Peyer's patch (tissue), 4 donors: ENCODE measurements at regions not wholly inside any gene's neighbourhood (a gene's known extent, or its start where the extent isn't known, plus 50 kb on each side); places are given as distances from the start of the nearest gene placed in this dataset.

ENCODE experiments used
- DNase-seq, 3 donors: peaks; one replicate each; pipeline ENCODE4 v3.0.0-alpha.2; 2017 to 2019
- H3K27ac ChIP-seq, 4 donors: fragments of 200-600 bp; sonication (generic); one replicate each; pipeline ENCODE4 v1.5.1; 2016 to 2019
- H3K27me3 ChIP-seq, 2 donors: fragments of 200-600 bp; sonication (generic); one replicate each; pipeline ENCODE4 v1.5.1; 2019
- H3K36me3 ChIP-seq, 3 donors: fragments of 200-600 bp; sonication (generic); one replicate each; pipeline ENCODE4 v1.5.1; 2016 to 2019
- H3K4me1 ChIP-seq, 4 donors: fragments of 200-600 bp; sonication (generic); one replicate each; pipeline ENCODE4 v1.5.1; 2016 to 2019
- H3K4me3 ChIP-seq, 4 donors: fragments of 200-600 bp; sonication (generic); 1 replicate in 3 of 4; 2 replicates in 1 of 4; pipeline ENCODE4 v1.5.1; 2016 to 2019; ENCODE audit warnings: mild to moderate bottlenecking in 1 of 4
- H3K9me3 ChIP-seq, 4 donors: fragments of 200-600 bp; sonication (generic); one replicate each; pipeline ENCODE4 v1.5.1; 2016 to 2019; ENCODE audit warnings: mild to moderate bottlenecking in 1 of 4
- POLR2A ChIP-seq, 2 donors: fragments of 450-650 bp; IDR thresholded peaks; one replicate each; pipeline ENCODE4 v1.5.1; 2017; ENCODE audit warnings: antibody characterized with exemption in 2 of 2, mild to moderate bottlenecking in 2 of 2, moderate library complexity in 2 of 2
- TF ChIP-seq, protein P1 (sequence below), 6 experiments: fragments of 450-650 bp in 4 of 6; fragments of 200-600 bp in 2 of 6; sonication (generic) in 1 of 6; IDR thresholded peaks; one replicate each; pipeline ENCODE4 v1.5.1; 2017 to 2019; ENCODE audit warnings: antibody characterized with exemption in 6 of 6, mild to moderate bottlenecking in 3 of 6, moderate library complexity in 1 of 6

DNA sequence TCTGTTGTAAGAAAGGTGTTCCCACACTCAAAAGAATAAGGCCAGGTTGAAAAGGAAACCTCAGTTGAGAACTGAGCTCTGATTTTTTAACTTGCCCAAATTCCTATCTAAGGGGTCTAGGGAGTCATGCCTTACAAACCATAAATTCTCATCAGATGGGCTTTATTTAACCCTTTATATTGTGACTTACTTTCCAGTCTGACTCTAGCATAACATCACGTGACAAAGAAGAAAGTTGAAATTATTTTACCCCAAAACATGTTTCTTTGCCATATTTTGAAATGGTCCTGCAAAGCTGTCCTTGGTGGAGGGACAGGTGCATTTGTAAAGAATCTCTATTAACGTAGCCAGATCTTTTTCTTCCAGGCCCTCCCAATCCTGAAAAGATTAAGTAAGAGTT, 411.7 kb downstream of the GALC start:
- Histone ChIP-seq H3K9me3 (no peaks in the 10 kb centered on the region), H3K4me3 (no peak overlapping the region), H3K36me3 (no peaks in the 10 kb centered on the region), H3K27ac (no peak overlapping the region), H3K4me1 (no peaks in the 10 kb centered on the region), H3K27me3 (no peaks in the 10 kb centered on the region)
- DNase-seq, result no peak
- TF ChIP-seq POLR2A (IDR thresholded peaks at IDR 0.05), result no peak
- TF ChIP-seq, protein P1, sequence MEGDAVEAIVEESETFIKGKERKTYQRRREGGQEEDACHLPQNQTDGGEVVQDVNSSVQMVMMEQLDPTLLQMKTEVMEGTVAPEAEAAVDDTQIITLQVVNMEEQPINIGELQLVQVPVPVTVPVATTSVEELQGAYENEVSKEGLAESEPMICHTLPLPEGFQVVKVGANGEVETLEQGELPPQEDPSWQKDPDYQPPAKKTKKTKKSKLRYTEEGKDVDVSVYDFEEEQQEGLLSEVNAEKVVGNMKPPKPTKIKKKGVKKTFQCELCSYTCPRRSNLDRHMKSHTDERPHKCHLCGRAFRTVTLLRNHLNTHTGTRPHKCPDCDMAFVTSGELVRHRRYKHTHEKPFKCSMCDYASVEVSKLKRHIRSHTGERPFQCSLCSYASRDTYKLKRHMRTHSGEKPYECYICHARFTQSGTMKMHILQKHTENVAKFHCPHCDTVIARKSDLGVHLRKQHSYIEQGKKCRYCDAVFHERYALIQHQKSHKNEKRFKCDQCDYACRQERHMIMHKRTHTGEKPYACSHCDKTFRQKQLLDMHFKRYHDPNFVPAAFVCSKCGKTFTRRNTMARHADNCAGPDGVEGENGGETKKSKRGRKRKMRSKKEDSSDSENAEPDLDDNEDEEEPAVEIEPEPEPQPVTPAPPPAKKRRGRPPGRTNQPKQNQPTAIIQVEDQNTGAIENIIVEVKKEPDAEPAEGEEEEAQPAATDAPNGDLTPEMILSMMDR (IDR thresholded peaks at IDR 0.05), result no peak

DNA sequence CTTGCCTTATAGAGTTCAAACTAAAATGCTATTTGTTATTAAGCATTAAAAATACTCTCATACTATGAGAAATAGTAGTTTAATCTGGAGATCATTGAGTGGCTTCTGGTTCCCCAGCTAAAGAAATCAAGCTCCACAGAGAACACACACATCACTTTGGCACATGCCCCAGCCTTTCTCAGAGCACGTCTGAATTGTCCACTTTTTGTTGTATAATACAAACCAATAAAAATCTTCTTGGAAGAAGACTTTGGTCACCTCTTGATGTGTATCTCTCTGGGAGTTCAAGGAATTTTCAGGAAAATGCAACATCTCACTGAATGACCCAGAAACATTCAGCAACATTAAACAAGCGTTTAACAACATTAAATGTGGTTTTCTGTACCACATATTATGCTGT, 413.9 kb downstream of the GALC start:
- Histone ChIP-seq H3K36me3 (no peaks in the 10 kb centered on the region), H3K27ac (no peak overlapping the region), H3K4me3 (no peak overlapping the region), H3K27me3 (no peaks in the 10 kb centered on the region), H3K4me1 (no peaks in the 10 kb centered on the region), H3K9me3 (no peaks in the 10 kb centered on the region)
- no peak for DNase-seq
- TF ChIP-seq POLR2A (IDR thresholded peaks at IDR 0.05), result no peak
- TF ChIP-seq, protein P1 (IDR thresholded peaks at IDR 0.05), result no peak

DNA sequence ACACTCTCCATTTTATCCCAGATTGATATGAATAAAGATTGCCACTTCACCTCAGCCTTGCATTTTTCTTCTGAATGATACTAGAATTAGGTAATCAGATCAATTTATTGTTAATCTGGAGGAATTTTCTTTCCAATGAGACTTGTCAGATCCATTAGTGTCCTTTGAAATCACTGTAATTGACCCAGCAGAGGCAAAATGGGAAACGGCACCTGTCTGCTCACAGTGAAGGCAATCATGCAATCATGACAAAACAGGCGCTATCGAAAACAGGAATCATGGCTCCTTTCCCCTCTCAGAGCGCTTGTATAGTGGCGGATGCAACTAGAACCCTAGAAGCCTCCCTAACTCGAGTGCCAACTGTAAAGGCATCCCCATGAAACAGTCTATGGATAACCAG, 417.6 kb downstream of the GALC start:
- no peaks in the 10 kb centered on the region for H3K36me3 ChIP-seq
- H3K27ac ChIP-seq, result no peak overlapping the region
- no peaks in the 10 kb centered on the region for H3K27me3 ChIP-seq
- no peak for TF ChIP-seq POLR2A (IDR thresholded peaks at IDR 0.05)
- no peak overlapping the region for H3K4me3 ChIP-seq
- no peak for DNase-seq
- H3K4me1 ChIP-seq, result no peaks in the 10 kb centered on the region
- no peaks in the 10 kb centered on the region for H3K9me3 ChIP-seq

- Histone ChIP-seq H3K9me3 (no peaks in the 10 kb centered on the region), H3K36me3 (no peaks in the 10 kb centered on the region), H3K27ac (no peak overlapping the region), H3K4me3 (no peak overlapping the region), H3K27me3 (no peaks in the 10 kb centered on the region), H3K4me1 (no peaks in the 10 kb centered on the region)
- DNase-seq, result no peak
- TF ChIP-seq, protein P1 (IDR thresholded peaks at IDR 0.05), result no peak
- no peak for TF ChIP-seq POLR2A (IDR thresholded peaks at IDR 0.05)
These were observed 419.4 kb downstream of the GALC start for GRCh38 chr14:87573591-87573990.

DNA sequence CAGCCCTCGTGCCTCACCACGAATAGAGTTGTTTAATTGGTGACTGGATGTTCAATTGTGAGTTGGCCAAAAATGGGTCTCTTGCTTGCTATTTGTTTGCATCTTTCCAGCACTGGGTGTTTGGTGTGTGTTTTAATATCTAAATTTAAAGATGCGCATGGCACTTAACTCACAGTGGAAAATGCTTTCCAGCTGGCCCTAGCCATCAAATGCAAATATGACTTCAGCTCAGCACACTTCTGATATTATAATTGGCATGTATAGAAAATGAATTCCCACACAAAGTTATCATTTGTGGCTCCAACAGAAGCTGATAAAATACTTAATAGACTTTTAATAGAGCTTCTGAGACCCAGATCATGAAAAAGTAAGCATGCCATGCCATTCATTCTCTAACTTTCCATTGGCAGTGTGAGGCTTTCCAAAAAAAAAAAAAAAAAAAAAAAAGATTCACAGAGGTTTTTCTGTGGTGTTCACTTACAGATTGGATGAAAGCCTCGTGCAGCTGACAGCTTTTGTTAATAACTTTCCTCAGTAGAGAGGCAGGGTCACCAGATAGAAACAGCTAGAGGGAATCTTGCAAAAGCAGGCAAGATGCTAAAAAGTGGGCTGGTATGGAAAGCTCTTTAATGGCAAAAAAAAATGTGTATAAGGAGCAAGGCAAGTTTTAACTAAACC, 425.2 kb downstream of the GALC start:
- no peaks in the 10 kb centered on the region for H3K27me3 ChIP-seq
- no peaks in the 10 kb centered on the region for H3K9me3 ChIP-seq
- no peaks in the 10 kb centered on the region for H3K36me3 ChIP-seq
- H3K4me3 ChIP-seq, result no peak overlapping the region
- no peak overlapping the region for H3K27ac ChIP-seq
- no peak for TF ChIP-seq POLR2A (IDR thresholded peaks at IDR 0.05)
- TF ChIP-seq, protein P1 (IDR thresholded peaks at IDR 0.05), result no peak
- no peaks in the 10 kb centered on the region for H3K4me1 ChIP-seq
- no peak for DNase-seq

DNA sequence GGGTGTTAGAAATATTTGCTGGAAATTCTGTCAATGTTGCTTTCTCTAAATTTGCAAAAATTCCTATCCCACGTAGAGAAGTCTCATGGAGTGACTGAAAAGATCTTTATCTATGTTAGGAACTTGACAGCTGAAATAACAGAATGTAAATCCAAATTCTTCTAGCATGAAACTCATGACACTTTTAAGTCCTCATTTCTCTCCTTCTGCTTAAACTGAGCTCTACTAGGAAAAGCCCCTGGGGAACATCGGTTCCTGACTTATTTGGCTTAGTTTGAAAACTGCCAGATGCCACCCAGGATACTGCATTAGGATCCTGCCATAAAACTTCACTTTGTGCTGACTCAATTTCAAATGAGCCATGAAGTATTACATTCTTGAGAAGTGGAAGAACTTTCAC, 426.0 kb downstream of the GALC start:
- Histone ChIP-seq H3K36me3 (no peaks in the 10 kb centered on the region), H3K4me1 (no peaks in the 10 kb centered on the region), H3K27ac (no peak overlapping the region), H3K27me3 (no peaks in the 10 kb centered on the region), H3K4me3 (no peak overlapping the region), H3K9me3 (no peaks in the 10 kb centered on the region)
- TF ChIP-seq, protein P1 (IDR thresholded peaks at IDR 0.05), result no peak
- no peak for TF ChIP-seq POLR2A (IDR thresholded peaks at IDR 0.05)
- no peak for DNase-seq
